Neural progenitor cell (in vitro differentiated cells): ENCODE measurements at regions not wholly inside any gene's neighbourhood (a gene's known extent, or its start where the extent isn't known, plus 50 kb on each side); places are given as distances from the start of the nearest gene placed in this dataset.

Experiments
- DNase-seq: peaks from one replicate; pipeline ENCODE4 v3.0.0-alpha.2; 2016; ENCODE audit warnings: low spot score
- H2AFZ ChIP-seq: fragments of 200-600 bp; sonication (generic); replicated peaks from 2 replicates; pipeline ENCODE4 v1.6.1; 2016; ENCODE audit warnings: antibody characterized with exemption
- H3F3A ChIP-seq: fragments of 200-600 bp; sonication (generic); 2 replicates; pipeline ENCODE4 v1.6.1; 2016; ENCODE audit warnings: antibody characterized with exemption, low read depth
- H3K27ac ChIP-seq: fragments of 200-600 bp; sonication (generic); 2 replicates; pipeline ENCODE4 v1.5.1; 2016; ENCODE audit warnings: mild to moderate bottlenecking
- H3K27me3 ChIP-seq: fragments of 200-600 bp; sonication (generic); 2 replicates; pipeline ENCODE4 v1.6.1; 2016; ENCODE audit warnings: mild to moderate bottlenecking, moderate library complexity
- H3K36me3 ChIP-seq: fragments of 200-600 bp; sonication (generic); 2 replicates; pipeline ENCODE4 v1.5.1; 2016
- H3K4me1 ChIP-seq: fragments of 200-600 bp; sonication (generic); 2 replicates; pipeline ENCODE4 v1.6.1; 2016; ENCODE audit warnings: mixed run types
- H3K4me2 ChIP-seq: fragments of 200-600 bp; sonication (generic); 2 replicates; pipeline ENCODE4 v1.6.1; 2016
- H3K4me3 ChIP-seq: fragments of 200-600 bp; sonication (generic); 2 replicates; pipeline ENCODE4 v1.5.1; 2016
- H3K79me2 ChIP-seq: fragments of 200-600 bp; sonication (generic); 2 replicates; pipeline ENCODE4 v1.6.1; 2016; ENCODE audit warnings: low read depth
- H3K9ac ChIP-seq: fragments of 200-600 bp; sonication (generic); 2 replicates; pipeline ENCODE4 v1.6.1; 2016
- H3K9me3 ChIP-seq: fragments of 200-600 bp; sonication (generic); 2 replicates; pipeline ENCODE4 v1.5.1; 2016; ENCODE audit warnings: low read depth
- H4K20me1 ChIP-seq: fragments of 200-600 bp; sonication (generic); 2 replicates; pipeline ENCODE4 v1.6.1; 2016; ENCODE audit warnings: low read depth
- H3K27ac Mint-ChIP-seq: 3 replicates; pipeline ENCODE4 v1.8.0; 2021; ENCODE audit warnings: mixed read lengths
- H3K27me3 Mint-ChIP-seq: 2 replicates; pipeline ENCODE4 v1.8.0; 2022; ENCODE audit warnings: low read depth, mild to moderate bottlenecking, inconsistent platforms, moderate library complexity, mixed read lengths; ENCODE audit not compliant: insufficient read depth
- H3K36me3 Mint-ChIP-seq: 3 replicates; pipeline ENCODE4 v1.8.0; 2021; ENCODE audit warnings: mixed read lengths
- H3K4me1 Mint-ChIP-seq: 3 replicates; pipeline ENCODE4 v1.8.0; 2021; ENCODE audit warnings: mixed read lengths
- H3K4me3 Mint-ChIP-seq: 3 replicates; pipeline ENCODE4 v1.8.0; 2021; ENCODE audit warnings: mild to moderate bottlenecking, moderate library complexity, mixed read lengths
- H3K9me3 Mint-ChIP-seq: 3 replicates; pipeline ENCODE4 v1.8.0; 2020; ENCODE audit warnings: mixed read lengths
- EZH2 ChIP-seq: fragments of 200-600 bp; sonication (generic); IDR thresholded peaks from 2 replicates; pipeline ENCODE4 v1.6.1; 2017; ENCODE audit warnings: antibody characterized with exemption, mild to moderate bottlenecking, moderate library complexity
- EZH2phosphoT487 ChIP-seq: fragments of 200-600 bp; sonication (generic); IDR thresholded peaks from 2 replicates; pipeline ENCODE4 v1.6.1; 2017; ENCODE audit warnings: antibody characterized with exemption
- TF ChIP-seq, protein P1 (sequence below): fragments of 200-600 bp; sonication (generic); IDR thresholded peaks from 2 replicates; pipeline ENCODE4 v1.5.1; 2017; ENCODE audit warnings: antibody characterized with exemption, mild to moderate bottlenecking

DNA sequence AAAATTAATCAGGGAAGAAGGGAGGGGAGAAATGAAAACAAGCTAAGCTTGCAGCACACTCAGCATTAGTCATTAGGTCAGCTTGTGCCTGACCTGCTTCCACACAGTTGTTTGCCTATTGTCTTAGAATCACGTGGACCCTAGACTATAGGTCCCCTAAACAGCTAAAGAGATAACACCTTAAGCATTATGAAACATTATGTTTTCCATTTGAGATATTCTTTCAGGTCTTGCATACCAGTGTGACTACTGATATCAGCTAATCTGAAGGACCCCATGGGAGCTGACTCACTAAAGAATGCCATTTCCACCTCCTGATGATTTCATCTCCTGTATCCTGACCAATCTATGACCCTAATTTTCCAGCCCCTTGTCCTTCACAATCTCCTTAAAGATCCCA, 154.1 kb upstream of the FUT8 start:
- Histone ChIP-seq H3F3A (peaks cover 17% of the 10 kb centered on the region), H3K36me3 (no peaks in the 10 kb centered on the region), H4K20me1 (no peaks in the 10 kb centered on the region), H3K27me3 (peaks cover 22% of the 10 kb centered on the region), H3K4me3 (no peak overlapping the region), H3K9ac (no peak overlapping the region), H3K4me2 (no peak overlapping the region), H3K79me2 (no peaks in the 10 kb centered on the region), H3K27ac (no peak overlapping the region), H3K4me1 (peaks cover 24% of the 10 kb centered on the region), H3K9me3 (no peaks in the 10 kb centered on the region), H2AFZ (no peak overlapping the region)
- Mint-ChIP-seq H3K27me3 (peaks cover 22% of the 10 kb centered on the region), H3K36me3 (no peaks in the 10 kb centered on the region), H3K9me3 (peaks cover 14% of the 10 kb centered on the region), H3K4me1 (peaks cover 21% of the 10 kb centered on the region), H3K27ac (no peak overlapping the region), H3K4me3 (no peak overlapping the region)
- TF ChIP-seq EZH2, result no peak
- TF ChIP-seq, protein P1, sequence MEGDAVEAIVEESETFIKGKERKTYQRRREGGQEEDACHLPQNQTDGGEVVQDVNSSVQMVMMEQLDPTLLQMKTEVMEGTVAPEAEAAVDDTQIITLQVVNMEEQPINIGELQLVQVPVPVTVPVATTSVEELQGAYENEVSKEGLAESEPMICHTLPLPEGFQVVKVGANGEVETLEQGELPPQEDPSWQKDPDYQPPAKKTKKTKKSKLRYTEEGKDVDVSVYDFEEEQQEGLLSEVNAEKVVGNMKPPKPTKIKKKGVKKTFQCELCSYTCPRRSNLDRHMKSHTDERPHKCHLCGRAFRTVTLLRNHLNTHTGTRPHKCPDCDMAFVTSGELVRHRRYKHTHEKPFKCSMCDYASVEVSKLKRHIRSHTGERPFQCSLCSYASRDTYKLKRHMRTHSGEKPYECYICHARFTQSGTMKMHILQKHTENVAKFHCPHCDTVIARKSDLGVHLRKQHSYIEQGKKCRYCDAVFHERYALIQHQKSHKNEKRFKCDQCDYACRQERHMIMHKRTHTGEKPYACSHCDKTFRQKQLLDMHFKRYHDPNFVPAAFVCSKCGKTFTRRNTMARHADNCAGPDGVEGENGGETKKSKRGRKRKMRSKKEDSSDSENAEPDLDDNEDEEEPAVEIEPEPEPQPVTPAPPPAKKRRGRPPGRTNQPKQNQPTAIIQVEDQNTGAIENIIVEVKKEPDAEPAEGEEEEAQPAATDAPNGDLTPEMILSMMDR, result no peak
- no peak for TF ChIP-seq EZH2phosphoT487
- DNase-seq, result no peak

DNA sequence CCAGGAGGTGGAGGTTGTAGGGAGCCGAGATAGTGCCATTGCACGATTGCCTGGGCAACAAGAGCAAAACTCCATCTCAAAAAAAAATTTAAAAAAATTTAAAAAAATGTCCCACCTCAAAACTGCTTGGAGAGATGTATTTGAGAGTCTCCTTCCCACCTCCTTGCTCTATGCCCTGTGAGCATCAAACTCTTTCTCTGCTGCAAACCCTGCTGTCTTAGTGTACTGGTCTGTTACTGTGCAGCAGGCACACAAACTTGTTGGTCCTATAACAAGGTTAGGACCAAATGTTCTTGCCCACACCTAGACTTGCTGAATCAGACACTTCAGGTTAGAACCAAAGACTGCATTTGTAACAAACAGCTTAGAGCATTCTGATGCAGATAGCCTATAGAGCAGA, 153.5 kb upstream of the FUT8 start:
- H4K20me1 ChIP-seq, result no peaks in the 10 kb centered on the region
- no peak overlapping the region for H3K4me2 ChIP-seq
- H3K36me3 ChIP-seq, result no peaks in the 10 kb centered on the region
- H3K27ac Mint-ChIP-seq, result no peak overlapping the region
- no peak for DNase-seq
- TF ChIP-seq, protein P1, result no peak
- TF ChIP-seq EZH2phosphoT487 (no peak), EZH2 (no peak)
- H3K27me3 ChIP-seq, result peaks cover 25% of the 10 kb centered on the region
- H3K36me3 Mint-ChIP-seq, result no peaks in the 10 kb centered on the region
- H3K4me3 ChIP-seq, result no peak overlapping the region
- no peak overlapping the region for H3K4me3 Mint-ChIP-seq
- H3K9ac ChIP-seq, result no peak overlapping the region
- peaks cover 21% of the 10 kb centered on the region for H3K4me1 Mint-ChIP-seq
- H3K27me3 Mint-ChIP-seq, result peaks cover 19% of the 10 kb centered on the region
- H3F3A ChIP-seq, result peaks cover 17% of the 10 kb centered on the region
- H3K4me1 ChIP-seq, result peaks cover 24% of the 10 kb centered on the region
- no peaks in the 10 kb centered on the region for H3K79me2 ChIP-seq
- peaks cover 14% of the 10 kb centered on the region for H3K9me3 Mint-ChIP-seq
- H3K9me3 ChIP-seq, result no peaks in the 10 kb centered on the region
- H3K27ac ChIP-seq, result no peak overlapping the region
- H2AFZ ChIP-seq, result no peak overlapping the region

DNA sequence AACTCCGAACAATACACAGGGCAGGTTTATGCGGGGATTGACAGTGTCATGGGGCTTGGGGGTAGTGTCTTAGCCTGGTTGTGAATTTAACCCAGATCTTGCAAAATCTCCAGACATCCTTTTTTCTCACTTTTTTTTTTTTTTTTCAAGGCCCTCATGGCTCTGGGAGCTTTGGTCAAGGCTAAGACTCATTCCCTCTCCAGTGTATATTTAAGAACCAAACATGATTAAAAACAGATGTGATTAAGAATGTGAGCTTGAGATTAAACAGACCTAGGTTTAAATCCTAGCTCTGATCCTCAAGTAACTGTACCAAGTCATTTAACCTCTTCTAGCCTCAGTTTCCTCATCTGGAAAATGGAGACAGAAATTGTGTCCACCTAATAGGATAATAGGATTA, 151.7 kb upstream of the FUT8 start:
- Histone ChIP-seq H3K4me3 (no peak overlapping the region), H3K36me3 (no peaks in the 10 kb centered on the region), H3K27ac (no peak overlapping the region), H2AFZ (no peak overlapping the region), H3K27me3 (peaks cover 25% of the 10 kb centered on the region), H3K4me1 (peaks cover 17% of the 10 kb centered on the region), H3F3A (peaks cover 13% of the 10 kb centered on the region), H3K9me3 (no peaks in the 10 kb centered on the region), H3K9ac (no peak overlapping the region), H3K4me2 (no peak overlapping the region), H4K20me1 (no peaks in the 10 kb centered on the region), H3K79me2 (no peaks in the 10 kb centered on the region)
- Mint-ChIP-seq H3K27me3 (peaks cover 15% of the 10 kb centered on the region), H3K27ac (no peak overlapping the region), H3K36me3 (no peaks in the 10 kb centered on the region), H3K9me3 (peaks cover 14% of the 10 kb centered on the region), H3K4me1 (peaks cover 9% of the 10 kb centered on the region), H3K4me3 (no peak overlapping the region)
- DNase-seq, result no peak
- TF ChIP-seq EZH2 (no peak), EZH2phosphoT487 (no peak)
- TF ChIP-seq, protein P1, result no peak
